Heart right ventricle (tissue), 16 donors: ENCODE measurements at regions not wholly inside any gene's neighbourhood (a gene's known extent, or its start where the extent isn't known, plus 50 kb on each side); places are given as distances from the start of the nearest gene placed in this dataset.

Experiments used
- ATAC-seq, 8 donors: fragments of 200-7000 bp; cut with Tn5 transposase; one replicate each; pipeline ENCODE4 v1.9.1; 2020; ENCODE audit warnings: mild to moderate bottlenecking in 8 of 8, moderate library complexity in 8 of 8, moderate number of reproducible peaks in 1 of 8
- DNase-seq, 2 donors: peaks; one replicate each; pipeline ENCODE4 v3.0.0-alpha.2; 2020
- H3K27ac ChIP-seq, 10 donors: fragments of 200-600 bp; sonication (generic) in 2 of 10; one replicate each; pipeline versions ENCODE4 v1.5.0 to v1.8.0; 2020 to 2022; ENCODE audit warnings: mild to moderate bottlenecking in 3 of 10
- H3K27me3 ChIP-seq, 7 donors: fragments of 200-600 bp; one replicate each; pipeline ENCODE4 v1.8.0; 2021 to 2022; ENCODE audit warnings: mild to moderate bottlenecking in 2 of 7
- H3K36me3 ChIP-seq, 9 donors: fragments of 200-600 bp; sonication (generic) in 1 of 9; one replicate each; pipeline versions ENCODE4 v1.5.0 to v1.8.0; 2020 to 2022; ENCODE audit warnings: mild to moderate bottlenecking in 2 of 9
- H3K4me1 ChIP-seq, 9 donors: fragments of 200-600 bp; sonication (generic) in 1 of 9; one replicate each; pipeline versions ENCODE4 v1.5.0 to v1.8.0; 2020 to 2022; ENCODE audit warnings: mild to moderate bottlenecking in 4 of 9
- H3K4me3 ChIP-seq, 10 donors: fragments of 200-600 bp; sonication (generic) in 2 of 10; one replicate each; pipeline versions ENCODE4 v1.5.0 to v1.8.0; 2020 to 2022; ENCODE audit warnings: mild to moderate bottlenecking in 7 of 10, moderate library complexity in 2 of 10
- H3K9me3 ChIP-seq, 11 donors: fragments of 200-600 bp in 10 of 11; sonication (generic) in 2 of 11; one replicate each; pipeline versions ENCODE4 v1.5.0 to v1.8.0; 2013 to 2022; ENCODE audit warnings: mild to moderate bottlenecking in 2 of 11, control low read depth in 1 of 11, moderate library complexity in 1 of 11
- CTCF ChIP-seq, 9 donors: fragments of 200-600 bp; sonication (generic) in 2 of 9; IDR thresholded peaks; one replicate each; pipeline versions ENCODE4 v1.5.0 to v1.8.0; 2021 to 2022; ENCODE audit warnings: antibody characterized with exemption in 9 of 9, mild to moderate bottlenecking in 5 of 9, moderate library complexity in 1 of 9
- WGBS, 2 donors: extraction: QIAGEN DNeasy Blood & Tissue Kit; methylation state at CpG; one replicate each; pipeline ENCODE4 v1.1.7; 2013; ENCODE audit warnings: inconsistent platforms in 1 of 2; 5-methylcytosine and 5-hydroxymethylcytosine counted together
- intact Hi-C, 10 donors: fragments of 100-400 bp; cut with DNase I; formaldehyde crosslinking; loops; one replicate each; pipeline versions ENCODE4 v1.11.1 to v1.14.2; 2022
- donor health status: Arrhythmogenic right ventricular cardiomyopathy.
- donor health status: ischemic (EF 13 %, LVEDD 7.1; RV severe dilation, severe dysfunction).
- donor health status: healthy with polysubstance abuse.
- donor health status: DM: no; HTN: yes; CAD: no.
- donor health status: DM: no; HTN: no; CAD: no.
- donor health status: ischemic (EF 25% LVEDD 6.9; RV normal size, moderate dysfunction).
- donor health status: ischemic (EF 25% LVEDD 5.7; RV mildly dilated, moderate dysfunction).
- donor health status: healthy.
- donor health status: DM: yes; HTN: yes; CAD: no.
- donor health status: Ischemic cardiomyopathy.
- donor health status: ischemic (EF 35%, LVEDD 5.7; RV mildly dilated, moderate dysfunction).
- donor health status: nonischemic (EF 11% LVEDD 7.7; RV severe dilation, severe dysfunction).
- donor health status: DM: yes; HTN: yes; CAD: no.
- donor health status: PGD.
- donor health status: ischemic (EF 29% LVEDD 5.4; RV normal size, mild dysfunction).
- donor health status: nonischemic (EF 23%, LVEDD 6.1; RV moderate dilation, normal function).

GRCh38 chr2:2845806-2846315 lies 514.8 kb upstream of the MYT1L start:
- TF ChIP-seq CTCF (IDR thresholded peaks at IDR 0.05), result no peak
- no peaks in the 10 kb centered on the region for H3K9me3 ChIP-seq
- ATAC-seq (no peak), DNase-seq (no peak)
- intact Hi-C loops, result loop anchor here in 2 of 10 donors (10.0 kb wide), 1 partner anchor 459 kb away; no protein-coding TSS in a partner anchor
- peaks cover 5 to 16% (median 10%) of the 10 kb centered on the region in 9 donors for H3K4me1 ChIP-seq
- H3K27ac ChIP-seq, result peak overlapping the region in 2 of 10 donors; percentile 50 to 67
- no peaks in the 10 kb centered on the region for H3K36me3 ChIP-seq
- H3K27me3 ChIP-seq, result no peaks in the 10 kb centered on the region
- no peak overlapping the region for H3K4me3 ChIP-seq
- WGBS, 2 donors, result 62 to 66% methylated on average over 14 of the region's 14 CpGs

GRCh38 chr2:2845267-2845666 lies 514.2 kb upstream of the MYT1L start:
- DNase-seq, result no peak
- intact Hi-C loops, result loop anchor here in 2 of 10 donors (10.0 kb wide), 1 partner anchor 460 kb away; no protein-coding TSS in a partner anchor
- Histone ChIP-seq H3K9me3 (no peaks in the 10 kb centered on the region), H3K27me3 (no peaks in the 10 kb centered on the region), H3K36me3 (no peaks in the 10 kb centered on the region), H3K27ac (no peak overlapping the region), H3K4me1 (peaks cover 5 to 17% (median 10%) of the 10 kb centered on the region in 9 donors), H3K4me3 (no peak overlapping the region)
- no peak for ATAC-seq
- 80 to 86% methylated on average over 11 of the region's 11 CpGs for WGBS, 2 donors
- no peak for TF ChIP-seq CTCF (IDR thresholded peaks at IDR 0.05)

GRCh38 chr2:2843969-2844548 lies 513.0 kb upstream of the MYT1L start:
- Histone ChIP-seq H3K27ac (no peak overlapping the region), H3K9me3 (no peaks in the 10 kb centered on the region), H3K4me1 (peaks cover 5 to 23% (median 12%) of the 10 kb centered on the region in 9 donors), H3K36me3 (no peaks in the 10 kb centered on the region), H3K27me3 (no peaks in the 10 kb centered on the region), H3K4me3 (no peak overlapping the region)
- DNase-seq (no peak), ATAC-seq (no peak)
- intact Hi-C loops, result loop anchor here in 2 of 10 donors (10.0 kb wide), 1 partner anchor 461 kb away; no protein-coding TSS in a partner anchor
- 89 to 94% methylated on average over 11 of the region's 11 CpGs for WGBS, 2 donors
- TF ChIP-seq CTCF (IDR thresholded peaks at IDR 0.05), result peak in 3 of 9 donors; percentile 14 to 18 (median 18)

- Histone ChIP-seq H3K36me3 (no peaks in the 10 kb centered on the region), H3K4me3 (no peak overlapping the region), H3K4me1 (peaks cover 5 to 22% (median 12%) of the 10 kb centered on the region in 9 donors), H3K9me3 (no peaks in the 10 kb centered on the region), H3K27ac (no peak overlapping the region), H3K27me3 (no peaks in the 10 kb centered on the region)
- WGBS, 2 donors, result 92 to 93% methylated on average over 7 of the region's 7 CpGs
- ATAC-seq (no peak), DNase-seq (no peak)
- intact Hi-C loops, result loop anchor here in 2 of 10 donors (10.0 kb wide), 1 partner anchor 462 kb away; no protein-coding TSS in a partner anchor
- no peak for TF ChIP-seq CTCF (IDR thresholded peaks at IDR 0.05)
These were observed 511.4 kb upstream of the MYT1L start for GRCh38 chr2:2842466-2842865.
